HG03457 (cell line): ENCODE measurements at regions not wholly inside any gene's neighbourhood (a gene's known extent, or its start where the extent isn't known, plus 50 kb on each side); places are given as distances from the start of the nearest gene placed in this dataset.
"Not testable (repeated sequence)": the region's sequence is repeated elsewhere in the genome, so short reads cannot be mapped to it uniquely, and the experiment has no call there.

Experiments
- ATAC-seq: cut with Tn5 transposase; IDR thresholded peaks from one replicate; pipeline ENCODE4 v1.9.1; 2021; ENCODE audit warnings: moderate number of reproducible peaks; ENCODE audit not compliant: unreplicated experiment

DNA sequence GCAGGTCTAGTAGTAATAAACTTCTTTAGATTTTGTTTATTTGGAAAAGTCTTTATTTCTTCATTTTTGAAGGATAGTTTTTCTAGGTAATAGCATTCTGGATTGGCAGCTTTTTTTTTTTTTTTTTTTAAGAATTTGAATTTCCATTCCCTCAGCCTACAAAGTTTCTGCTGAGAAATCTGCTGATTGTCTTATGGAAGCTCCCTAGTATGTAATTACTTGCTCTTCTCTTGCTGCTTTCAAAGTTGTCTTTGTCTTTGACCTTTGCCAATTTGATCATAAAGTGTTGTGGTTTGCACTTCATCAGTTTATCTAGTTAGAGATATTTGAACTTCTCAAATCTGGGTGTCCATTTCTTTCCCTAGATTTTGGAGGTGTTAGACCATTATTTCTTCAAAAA is 82.2 kb upstream of the GMDS start:
- no peak for ATAC-seq

DNA sequence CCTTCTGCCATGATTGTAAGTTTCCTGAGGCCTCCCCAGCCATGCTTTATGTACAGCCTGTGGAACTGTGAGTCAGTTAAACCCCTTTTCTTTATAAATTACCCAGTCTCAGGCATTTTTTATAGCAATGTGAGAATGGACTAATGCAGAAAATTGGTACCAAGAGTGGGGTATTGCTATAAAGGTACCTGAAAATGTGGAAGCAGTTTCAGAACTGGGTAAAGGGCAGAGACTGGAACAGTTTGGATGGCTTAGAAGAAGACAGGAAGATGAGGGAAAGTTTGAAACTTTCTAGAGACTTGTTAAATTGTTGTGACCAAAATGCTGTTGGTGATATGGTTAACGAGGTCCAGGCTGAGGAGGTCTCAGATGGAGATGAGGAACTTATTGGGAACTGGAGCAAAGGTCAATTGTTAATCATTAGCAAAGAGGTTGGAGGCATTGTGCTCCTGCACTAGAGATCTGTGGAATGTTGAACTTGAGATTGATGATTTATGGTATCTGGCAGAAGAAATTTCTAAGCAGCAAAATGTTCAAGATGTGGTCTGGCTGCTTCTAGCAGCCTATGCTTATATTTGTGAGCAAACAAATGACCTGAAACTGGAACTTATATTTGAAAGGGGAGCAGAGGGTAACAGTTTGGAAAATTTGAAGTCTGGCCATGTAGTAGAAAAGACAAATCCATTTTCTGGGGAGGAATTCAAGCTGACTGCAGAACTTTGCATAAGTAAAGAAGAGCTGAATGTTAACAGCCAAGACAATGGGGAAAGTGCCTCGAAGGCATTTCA is 79.0 kb upstream of the GMDS start:
- ATAC-seq: no peak

DNA sequence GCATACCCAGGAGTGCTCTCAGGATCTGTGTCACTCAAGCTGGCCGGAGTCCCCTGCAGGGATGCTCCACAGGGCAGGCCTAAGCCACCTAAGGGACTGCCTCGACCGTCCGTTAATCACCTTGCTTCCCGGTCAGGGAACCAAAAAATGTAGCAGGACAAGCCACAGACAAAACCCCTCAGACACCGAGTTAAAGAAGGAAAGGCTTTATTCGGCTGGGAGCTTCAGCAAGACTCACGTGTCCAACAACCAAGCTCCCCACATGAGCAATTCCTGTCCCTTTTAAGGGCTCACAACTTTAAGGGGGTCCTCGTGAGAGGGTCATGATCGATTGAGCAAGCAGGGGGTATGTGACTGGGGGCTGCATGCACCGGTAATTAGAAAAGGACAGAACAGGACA is 72.1 kb upstream of the GMDS start:
- ATAC-seq: not testable (repeated sequence)

DNA sequence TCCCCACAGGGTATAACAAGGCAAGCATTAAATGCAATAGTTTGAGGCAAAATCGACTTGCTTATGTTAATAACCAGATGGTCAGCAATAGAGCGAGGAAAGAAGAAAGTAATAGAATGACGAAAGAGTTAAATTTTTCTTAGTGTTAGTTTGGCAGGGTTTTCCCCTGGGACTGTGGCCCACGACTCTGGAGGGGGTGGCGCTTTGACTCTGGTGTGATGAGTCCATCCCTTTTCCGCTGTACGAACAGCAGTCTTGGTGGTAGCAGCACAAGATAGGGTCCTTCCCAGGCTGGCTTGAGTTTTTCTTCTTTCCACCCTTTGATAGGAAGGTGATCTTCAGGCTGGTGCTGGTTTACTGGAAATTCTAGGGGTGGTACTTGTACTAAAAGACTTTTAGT is 69.2 kb upstream of the GMDS start:
- no peak for ATAC-seq

DNA sequence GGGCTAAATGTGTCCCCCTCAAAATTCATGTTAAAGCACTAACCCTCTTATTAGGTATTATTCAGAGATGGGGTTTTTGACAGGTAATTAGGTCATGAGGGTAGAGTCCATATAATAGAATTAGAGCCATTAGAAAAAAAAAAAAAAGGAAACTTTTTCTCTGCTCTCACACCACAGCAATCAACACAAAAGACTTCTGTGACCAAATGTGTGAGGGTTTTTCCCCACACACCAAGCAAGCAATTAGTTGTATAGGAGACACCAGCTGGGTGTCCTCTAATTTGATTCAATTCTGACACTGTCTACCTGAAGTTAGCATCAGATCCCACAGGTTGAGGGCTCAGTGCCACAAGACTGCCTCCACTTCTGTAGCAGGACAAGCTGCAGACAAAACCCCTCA is 64.6 kb upstream of the GMDS start:
- ATAC-seq: no peak

DNA sequence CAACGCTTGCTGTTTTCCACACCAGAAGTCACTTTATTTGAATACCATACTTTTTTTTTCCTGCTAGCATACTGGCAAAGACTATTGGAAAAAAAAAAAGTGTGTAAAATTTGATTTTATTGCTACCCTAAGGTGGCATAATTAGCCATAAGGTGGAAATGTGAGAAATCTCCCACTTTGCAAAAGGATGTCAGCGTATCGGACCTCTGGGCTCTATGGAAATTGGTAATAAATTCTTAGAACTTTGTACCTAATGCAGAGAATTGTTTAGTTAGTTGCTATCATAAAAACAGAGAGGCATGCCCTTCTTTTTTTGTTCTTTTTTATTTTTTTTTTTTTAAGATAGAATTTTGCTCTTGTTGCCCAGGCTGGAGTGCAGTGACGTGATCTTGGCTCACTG is 63.7 kb upstream of the GMDS start:
- ATAC-seq: no peak

DNA sequence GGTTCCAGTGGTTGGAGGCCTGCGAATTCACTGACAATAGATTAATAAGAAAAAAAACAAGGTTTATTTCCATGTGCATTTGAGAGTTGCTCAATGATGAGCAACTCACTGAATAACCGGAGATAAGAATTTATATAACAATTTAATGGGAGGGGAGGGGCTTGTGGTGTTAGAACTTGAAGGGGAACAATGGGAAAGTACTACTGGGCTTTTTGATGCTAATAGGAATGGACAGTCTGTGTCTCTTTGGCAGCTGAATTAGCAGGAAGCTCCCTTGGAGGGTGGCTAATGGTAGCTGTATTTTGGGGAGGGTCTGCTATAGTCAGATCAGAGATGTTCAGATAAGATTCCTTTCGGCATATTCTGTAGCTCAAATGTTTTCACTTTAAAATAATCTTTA is 62.4 kb upstream of the GMDS start:
- no peak for ATAC-seq

DNA sequence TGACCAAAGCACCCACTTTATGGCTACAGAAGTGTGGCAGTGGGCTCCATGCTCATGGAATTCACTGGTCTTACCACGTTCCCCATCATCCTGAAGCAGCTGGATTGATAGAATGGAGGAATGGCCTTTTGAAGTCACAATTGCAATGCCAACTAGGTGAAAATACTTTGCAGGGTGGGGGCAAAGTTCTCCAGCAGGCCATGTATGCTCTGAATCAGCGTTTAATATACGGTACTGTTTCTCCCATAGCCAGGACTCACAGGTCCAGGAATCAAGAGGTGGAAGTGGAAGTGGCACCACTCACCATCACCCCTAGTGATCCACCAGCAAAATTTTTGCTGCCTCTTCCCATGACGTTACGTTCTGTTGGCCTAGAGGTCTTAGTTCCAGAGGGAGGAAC is 60.5 kb upstream of the GMDS start:
- ATAC-seq: no peak

DNA sequence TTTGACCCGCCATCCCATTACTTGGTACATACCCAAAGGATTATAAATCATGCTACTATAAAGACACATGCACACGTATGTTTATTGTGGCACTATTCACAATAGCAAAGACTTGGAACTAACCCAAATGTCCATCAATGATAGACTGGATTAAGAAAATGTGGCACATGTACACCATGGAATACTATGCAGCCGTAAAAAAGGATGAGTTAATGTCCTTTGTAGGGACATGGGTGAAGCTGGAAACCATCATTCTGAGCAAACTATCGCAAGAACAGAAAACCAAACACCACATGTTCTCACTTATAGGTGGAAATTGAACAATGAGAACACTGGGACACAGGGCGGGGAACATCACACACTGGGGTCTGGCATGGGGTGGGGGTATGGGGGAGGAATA is 57.1 kb upstream of the GMDS start:
- not testable (repeated sequence) for ATAC-seq

DNA sequence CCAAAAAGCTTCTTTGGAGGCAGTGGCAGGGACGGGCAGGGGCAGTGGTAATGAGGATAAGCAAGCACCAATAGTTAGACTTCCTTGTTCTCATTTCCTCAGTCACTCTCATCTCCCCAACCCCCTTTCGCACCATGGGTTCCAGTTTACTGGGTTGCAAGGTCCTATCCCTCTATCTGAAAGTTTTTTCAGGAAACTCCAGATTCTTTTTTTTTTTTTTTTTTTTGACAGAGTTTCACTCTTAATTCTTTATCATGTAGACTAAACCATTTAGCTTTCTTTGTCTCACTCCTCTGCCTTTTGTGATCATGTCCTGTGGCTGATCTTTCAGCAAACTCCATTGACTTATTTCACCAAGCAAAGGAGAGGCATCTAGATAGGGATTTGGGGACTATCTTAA is 51.4 kb upstream of the GMDS start:
- ATAC-seq: no peak
